ENCODE measurements at regions not wholly inside any gene's neighbourhood (a gene's known extent, or its start where the extent isn't known, plus 50 kb on each side); places are given as distances from the start of the nearest gene placed in this dataset.

- TF ChIP-seq, protein P1, sequence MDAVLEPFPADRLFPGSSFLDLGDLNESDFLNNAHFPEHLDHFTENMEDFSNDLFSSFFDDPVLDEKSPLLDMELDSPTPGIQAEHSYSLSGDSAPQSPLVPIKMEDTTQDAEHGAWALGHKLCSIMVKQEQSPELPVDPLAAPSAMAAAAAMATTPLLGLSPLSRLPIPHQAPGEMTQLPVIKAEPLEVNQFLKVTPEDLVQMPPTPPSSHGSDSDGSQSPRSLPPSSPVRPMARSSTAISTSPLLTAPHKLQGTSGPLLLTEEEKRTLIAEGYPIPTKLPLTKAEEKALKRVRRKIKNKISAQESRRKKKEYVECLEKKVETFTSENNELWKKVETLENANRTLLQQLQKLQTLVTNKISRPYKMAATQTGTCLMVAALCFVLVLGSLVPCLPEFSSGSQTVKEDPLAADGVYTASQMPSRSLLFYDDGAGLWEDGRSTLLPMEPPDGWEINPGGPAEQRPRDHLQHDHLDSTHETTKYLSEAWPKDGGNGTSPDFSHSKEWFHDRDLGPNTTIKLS (IDR thresholded peaks at IDR 0.05; ENCODE audit: borderline replicate concordance, low read depth), result no peak
- TF ChIP-seq TBP (optimal IDR thresholded peaks at IDR 0.05; ENCODE audit: low read depth, low read length) (peak; percentile 55), TRIM24 (IDR thresholded peaks at IDR 0.05) (0 out of 4 replicates have a peak, but pooled peaks have one; percentile 17 to 42), ZBTB17 (CRISPR knock-in tag; IDR thresholded peaks at IDR 0.05) (no peak), PKNOX1 (IDR thresholded peaks at IDR 0.05) (no peak), ZNF277 (CRISPR knock-in tag; IDR thresholded peaks at IDR 0.05; ENCODE audit: borderline replicate concordance) (no peak), CTBP1 (IDR thresholded peaks at IDR 0.05; ENCODE audit: borderline replicate concordance) (no peak), NCOR1 (IDR thresholded peaks at IDR 0.05) (peak; percentile 82), SMARCA4 (IDR thresholded peaks at IDR 0.05) (peak; percentile 59), ZNF24 (IDR thresholded peaks at IDR 0.05) (no peak), DPF2 (IDR thresholded peaks at IDR 0.05) (peak; percentile 58; the same call in 1 of the 2 replicates), ZNF280B (CRISPR knock-in tag; IDR thresholded peaks at IDR 0.05) (no peak), MXD1 (CRISPR knock-in tag; IDR thresholded peaks at IDR 0.05; ENCODE audit: borderline replicate concordance, poor library complexity, severe bottlenecking) (no peak), VEZF1 (CRISPR knock-in tag; IDR thresholded peaks at IDR 0.05) (no peak)
Observed at GRCh38 chr10:129033790-129034272, 433.2 kb upstream of the MGMT start (continued).

Measured in K562 (cell line).